ENCODE measurements at regions not wholly inside any gene's neighbourhood (a gene's known extent, or its start where the extent isn't known, plus 50 kb on each side); places are given as distances from the start of the nearest gene placed in this dataset.

GRCh38 chr16:77594799-77595596 is 127.3 kb upstream of the NUDT7 start:
- no peak for DNase-seq

- DNase-seq: no peak
Observed at GRCh38 chr16:77596261-77596660, 126.1 kb upstream of the NUDT7 start.

- no peak for DNase-seq
Observed at GRCh38 chr16:77599793-77600415, 122.4 kb upstream of the NUDT7 start.

- DNase-seq: no peak
Observed at GRCh38 chr16:77600555-77600954, 121.8 kb upstream of the NUDT7 start.

- DNase-seq: no peak
Observed at GRCh38 chr16:77603656-77604055, 118.7 kb upstream of the NUDT7 start.

- no peak for DNase-seq
Observed at GRCh38 chr16:77610496-77610895, 111.8 kb upstream of the NUDT7 start.

- DNase-seq: no peak
Observed at GRCh38 chr16:77611386-77611785, 110.9 kb upstream of the NUDT7 start.

GRCh38 chr16:77612596-77612995 is 109.7 kb upstream of the NUDT7 start:
- no peak for DNase-seq

- no peak for DNase-seq
Observed at GRCh38 chr16:77613095-77613494, 109.2 kb upstream of the NUDT7 start.

- DNase-seq: no peak
Observed at GRCh38 chr16:77617553-77617952, 104.8 kb upstream of the NUDT7 start.

- no peak for DNase-seq
Observed at GRCh38 chr16:77617996-77618395, 104.3 kb upstream of the NUDT7 start.

- no peak for DNase-seq
Observed at GRCh38 chr16:77618951-77619350, 103.4 kb upstream of the NUDT7 start.

GRCh38 chr16:77624085-77624484 is 98.2 kb upstream of the NUDT7 start:
- DNase-seq: no peak

- DNase-seq: no peak
Observed at GRCh38 chr16:77636615-77637014, 85.7 kb upstream of the NUDT7 start.

- no peak for DNase-seq
Observed at GRCh38 chr16:77637940-77638339, 84.4 kb upstream of the NUDT7 start.

GRCh38 chr16:77643176-77643575 is 79.1 kb upstream of the NUDT7 start:
- DNase-seq: no peak

GRCh38 chr16:77645764-77646163 is 76.5 kb upstream of the NUDT7 start:
- no peak for DNase-seq

- DNase-seq: no peak
Observed at GRCh38 chr16:77647726-77648125, 74.6 kb upstream of the NUDT7 start.

- no peak for DNase-seq
Observed at GRCh38 chr16:77650761-77651160, 71.6 kb upstream of the NUDT7 start.

- DNase-seq: no peak
Observed at GRCh38 chr16:77652399-77652798, 69.9 kb upstream of the NUDT7 start.

GRCh38 chr16:77657016-77657415 is 65.3 kb upstream of the NUDT7 start:
- DNase-seq: no peak

- no peak for DNase-seq
Observed at GRCh38 chr16:77660311-77660710, 62.0 kb upstream of the NUDT7 start.

- no peak for DNase-seq
Observed at GRCh38 chr16:77662246-77662645, 60.1 kb upstream of the NUDT7 start.

- DNase-seq: no peak
Observed at GRCh38 chr16:77663711-77664110, 58.6 kb upstream of the NUDT7 start.

GRCh38 chr16:77666771-77667170 is 55.5 kb upstream of the NUDT7 start:
- DNase-seq: no peak
